KMS-11 (cell line): ENCODE measurements at regions not wholly inside any gene's neighbourhood (a gene's known extent, or its start where the extent isn't known, plus 50 kb on each side); places are given as distances from the start of the nearest gene placed in this dataset.

Experiments
- H2AFZ ChIP-seq: fragments of 200-600 bp; sonication (generic); 2 replicates; pipeline ENCODE4 v1.6.1; 2016; ENCODE audit warnings: antibody characterized with exemption, mixed run types, low read depth
- H3K27ac ChIP-seq: fragments of 200-600 bp; sonication (generic); 2 replicates; pipeline ENCODE4 v1.6.1; 2016; ENCODE audit warnings: mild to moderate bottlenecking, mixed run types
- H3K27me3 ChIP-seq: fragments of 200-600 bp; sonication (generic); 2 replicates; pipeline ENCODE4 v1.6.1; 2017; ENCODE audit warnings: mild to moderate bottlenecking, low read depth, mixed run types, moderate library complexity; ENCODE audit not compliant: insufficient read depth
- H3K36me3 ChIP-seq: fragments of 200-600 bp; sonication (generic); 2 replicates; pipeline ENCODE4 v1.6.1; 2017; ENCODE audit warnings: mild to moderate bottlenecking, mixed run types; ENCODE audit not compliant: insufficient read depth
- H3K4me1 ChIP-seq: fragments of 200-600 bp; sonication (generic); 2 replicates; pipeline ENCODE4 v1.6.1; 2016; ENCODE audit warnings: mild to moderate bottlenecking, low read depth, mixed run types; ENCODE audit not compliant: poor library complexity, severe bottlenecking
- H3K4me2 ChIP-seq: fragments of 200-600 bp; sonication (generic); 2 replicates; pipeline ENCODE4 v1.7.0; 2016; ENCODE audit warnings: mild to moderate bottlenecking, mixed run types
- H3K4me3 ChIP-seq: fragments of 200-600 bp; sonication (generic); IDR thresholded peaks from 2 replicates; pipeline ENCODE4 v1.6.1; 2017; ENCODE audit warnings: low read depth, low read length, mixed read lengths; ENCODE audit not compliant: insufficient read depth
- H3K79me2 ChIP-seq: fragments of 200-600 bp; sonication (generic); 2 replicates; pipeline ENCODE4 v1.6.1; 2016; ENCODE audit warnings: low read depth, mixed run types; ENCODE audit not compliant: insufficient read depth
- H3K9ac ChIP-seq: fragments of 200-600 bp; sonication (generic); 2 replicates; pipeline ENCODE4 v1.6.1; 2016; ENCODE audit warnings: mild to moderate bottlenecking, mixed run types
- H4K20me1 ChIP-seq: fragments of 200-600 bp; sonication (generic); 2 replicates; pipeline ENCODE4 v1.6.1; 2016; ENCODE audit warnings: mild to moderate bottlenecking, mixed run types; ENCODE audit not compliant: insufficient read depth
- CTCF ChIP-seq: fragments of 200-600 bp; sonication (generic); conservative IDR thresholded peaks from 2 replicates; pipeline ENCODE4 v1.6.1; 2017; ENCODE audit warnings: low read depth, mild to moderate bottlenecking, antibody characterized with exemption, low read length, moderate library complexity, mixed read lengths

GRCh38 chr6:128739112-128739511 is 143.8 kb upstream of the LAMA2 start:
- H3K27ac ChIP-seq: no peak overlapping the region
- no peak overlapping the region for H3K4me3 ChIP-seq
- H3K27me3 ChIP-seq: no peaks in the 10 kb centered on the region
- no peak overlapping the region for H3K4me2 ChIP-seq
- no peaks in the 10 kb centered on the region for H4K20me1 ChIP-seq
- no peaks in the 10 kb centered on the region for H3K36me3 ChIP-seq
- TF ChIP-seq CTCF: no peak
- no peaks in the 10 kb centered on the region for H3K4me1 ChIP-seq
- no peaks in the 10 kb centered on the region for H3K79me2 ChIP-seq
- H2AFZ ChIP-seq: no peak overlapping the region
- no peak overlapping the region for H3K9ac ChIP-seq

- Histone ChIP-seq H3K9ac (no peak overlapping the region), H3K4me2 (no peak overlapping the region), H3K4me1 (no peaks in the 10 kb centered on the region), H3K27ac (no peak overlapping the region), H3K27me3 (no peaks in the 10 kb centered on the region), H3K79me2 (no peaks in the 10 kb centered on the region), H3K36me3 (no peaks in the 10 kb centered on the region), H4K20me1 (no peaks in the 10 kb centered on the region), H2AFZ (no peak overlapping the region), H3K4me3 (no peak overlapping the region)
- TF ChIP-seq CTCF: no peak
Measured at GRCh38 chr6:128738112-128738511, 144.8 kb upstream of the LAMA2 start.

- H3K4me2 ChIP-seq: no peak overlapping the region
- no peaks in the 10 kb centered on the region for H3K4me1 ChIP-seq
- no peak overlapping the region for H3K9ac ChIP-seq
- H4K20me1 ChIP-seq: no peaks in the 10 kb centered on the region
- no peaks in the 10 kb centered on the region for H3K36me3 ChIP-seq
- H3K79me2 ChIP-seq: no peaks in the 10 kb centered on the region
- no peak overlapping the region for H3K27ac ChIP-seq
- H3K4me3 ChIP-seq: no peak overlapping the region
- no peak overlapping the region for H2AFZ ChIP-seq
- H3K27me3 ChIP-seq: no peaks in the 10 kb centered on the region
- no peak for TF ChIP-seq CTCF
Measured at GRCh38 chr6:128736780-128737179, 146.2 kb upstream of the LAMA2 start.

GRCh38 chr6:128731249-128732165 is 151.4 kb upstream of the LAMA2 start:
- no peak overlapping the region for H3K27ac ChIP-seq
- TF ChIP-seq CTCF: peak; percentile 49; the same call in 1 of the 2 replicates
- no peaks in the 10 kb centered on the region for H4K20me1 ChIP-seq
- no peak overlapping the region for H3K4me3 ChIP-seq
- no peak overlapping the region for H3K9ac ChIP-seq
- no peaks in the 10 kb centered on the region for H3K4me1 ChIP-seq
- no peaks in the 10 kb centered on the region for H3K27me3 ChIP-seq
- H3K79me2 ChIP-seq: no peaks in the 10 kb centered on the region
- H2AFZ ChIP-seq: no peak overlapping the region
- H3K36me3 ChIP-seq: no peaks in the 10 kb centered on the region
- no peak overlapping the region for H3K4me2 ChIP-seq
